Middle frontal gyrus (tissue), 1 donor: ENCODE measurements at regions not wholly inside any gene's neighbourhood (a gene's known extent, or its start where the extent isn't known, plus 50 kb on each side); places are given as distances from the start of the nearest gene placed in this dataset.
"Not testable (repeated sequence)": the region's sequence is repeated elsewhere in the genome, so short reads cannot be mapped to it uniquely, and the experiment has no call there.

Experiments used
- DNase-seq: peaks from one replicate; pipeline ENCODE4 v3.0.0-alpha.2; 2015; ENCODE audit warnings: low spot score; ENCODE audit errors: extremely low spot score

DNA sequence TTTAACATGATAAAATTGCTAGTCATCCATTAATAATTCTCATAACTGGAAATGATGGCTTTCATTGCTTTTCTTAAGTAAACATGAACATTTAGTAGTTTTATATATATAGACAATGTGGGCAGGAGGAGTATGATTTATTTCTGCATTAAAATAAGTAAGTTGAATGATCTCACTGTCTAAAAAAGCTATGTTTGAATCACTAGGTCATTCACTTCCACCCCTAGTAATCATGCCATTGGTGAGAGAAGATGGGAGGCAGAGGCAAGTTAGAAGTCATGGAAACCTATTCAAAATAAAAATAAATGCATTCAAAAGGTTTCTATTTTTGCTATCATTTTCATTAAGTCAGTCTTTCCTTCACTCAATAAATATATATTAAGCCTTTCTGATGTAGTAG, 226.4 kb downstream of the DUSP10 start:
- no peak for DNase-seq

DNA sequence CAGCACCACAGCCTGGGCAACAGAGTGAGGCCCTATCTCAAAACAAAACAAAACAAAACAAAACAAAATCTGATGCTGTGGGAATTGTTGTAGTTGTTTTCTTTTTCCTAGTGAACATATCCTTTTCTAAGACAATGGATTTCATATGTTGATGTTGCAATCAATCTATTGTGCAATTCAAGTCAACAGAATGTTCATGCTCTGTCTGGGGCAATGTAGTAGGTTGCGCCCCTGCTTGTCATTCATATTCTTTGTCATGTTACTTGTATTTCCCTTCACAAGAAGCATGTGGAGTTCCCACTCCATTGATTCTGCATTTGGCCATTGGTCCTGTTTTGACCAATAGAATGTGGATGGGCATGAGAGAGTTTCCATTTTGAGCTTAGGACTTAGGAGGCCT, 223.9 kb downstream of the DUSP10 start:
- no peak for DNase-seq

DNA sequence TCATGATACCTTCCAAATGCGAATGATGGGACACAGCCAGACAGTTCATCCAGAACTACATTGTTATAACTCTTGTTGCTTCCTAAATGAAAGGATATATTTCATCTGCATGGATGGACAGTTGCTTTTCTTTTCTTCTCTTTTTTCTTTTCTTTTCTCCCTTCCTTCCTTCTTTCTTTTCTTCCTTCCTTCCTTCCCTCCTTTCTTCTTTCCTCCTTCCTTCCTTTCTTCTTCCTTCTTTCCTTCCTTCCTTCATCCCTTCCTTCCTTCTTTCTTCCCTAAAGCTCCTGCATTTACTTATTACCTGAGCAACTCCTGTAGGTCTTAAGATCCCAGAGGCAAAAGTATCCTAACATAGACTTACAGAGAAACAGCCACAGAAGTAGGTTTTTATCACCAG, 221.6 kb downstream of the DUSP10 start:
- no peak for DNase-seq

DNA sequence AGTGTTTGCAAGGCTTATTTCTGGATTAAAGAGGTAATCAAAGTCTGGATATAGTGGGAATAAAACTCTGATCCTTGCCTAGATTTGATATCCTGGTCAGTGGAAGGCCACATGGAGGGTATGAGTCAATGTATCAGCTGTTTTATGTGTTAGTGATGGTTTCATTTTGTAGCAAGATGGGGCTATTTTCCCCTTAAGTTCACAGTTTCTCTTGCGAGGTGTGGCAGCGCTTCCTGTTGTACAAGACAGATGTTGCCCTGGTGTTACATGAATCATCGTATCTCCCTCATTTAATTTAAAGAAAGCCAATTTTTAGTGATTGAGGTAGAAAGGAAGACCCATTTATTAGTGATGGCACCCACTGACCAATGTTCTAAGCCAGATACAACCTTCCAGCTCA, 220.2 kb downstream of the DUSP10 start:
- DNase-seq = no peak

DNA sequence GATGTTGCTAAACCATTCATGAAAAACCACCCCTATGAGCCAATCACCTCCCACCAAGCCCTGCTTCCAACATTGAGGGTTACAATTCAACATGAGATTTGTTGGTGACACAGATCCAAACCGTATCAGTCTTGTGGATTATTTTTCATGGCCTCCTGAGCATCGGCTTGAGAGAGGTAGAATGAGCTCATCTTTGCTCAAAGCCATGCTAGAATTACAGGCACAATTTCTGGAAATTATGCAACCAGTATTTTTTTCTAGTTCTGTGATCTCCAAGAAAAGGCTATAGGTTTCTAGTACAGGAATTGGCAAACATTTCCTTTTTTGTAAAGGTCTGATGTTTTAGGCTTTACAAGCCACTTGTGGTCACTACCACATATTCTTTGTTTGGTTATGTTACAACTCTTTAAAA, 219.4 kb downstream of the DUSP10 start:
- DNase-seq = no peak

DNA sequence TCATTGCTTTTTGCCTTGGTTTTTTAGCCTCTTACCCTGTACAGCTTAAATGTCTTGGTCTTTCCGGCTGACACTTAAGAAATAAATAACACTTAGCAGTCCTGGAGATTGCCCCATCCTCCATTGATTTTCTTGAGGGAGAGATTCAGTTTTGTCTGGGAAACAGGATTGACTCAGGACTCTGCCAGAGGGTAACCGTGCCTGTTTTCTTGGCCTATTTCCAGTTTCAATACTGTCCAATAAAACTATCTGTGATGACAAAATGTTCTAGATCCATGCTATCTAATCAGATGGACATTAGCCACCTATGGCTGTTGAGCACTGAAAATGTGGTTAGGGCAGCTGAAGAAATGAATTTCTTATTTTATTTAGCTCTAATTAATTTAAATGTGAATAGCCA, 216.1 kb downstream of the DUSP10 start:
- DNase-seq = no peak

DNA sequence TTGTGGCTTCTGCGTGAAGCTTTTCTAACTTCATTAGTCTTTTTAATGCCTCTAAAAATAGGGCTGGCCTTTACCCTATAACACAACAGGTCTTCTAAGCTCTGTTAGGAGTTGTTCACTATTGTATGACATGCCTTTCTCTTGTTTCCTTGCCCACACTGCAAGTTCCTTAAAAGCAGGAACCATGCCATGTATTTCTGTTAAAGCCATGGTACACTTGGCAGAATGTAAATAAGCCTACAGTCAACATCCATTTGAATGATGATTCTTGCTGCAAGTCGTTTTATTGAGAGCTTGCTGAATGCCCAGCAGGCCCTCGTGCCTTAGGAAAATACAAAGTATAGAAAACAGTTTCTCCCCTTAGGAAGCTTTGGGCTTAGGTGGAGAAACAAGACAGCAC, 214.6 kb downstream of the DUSP10 start:
- DNase-seq = no peak

DNA sequence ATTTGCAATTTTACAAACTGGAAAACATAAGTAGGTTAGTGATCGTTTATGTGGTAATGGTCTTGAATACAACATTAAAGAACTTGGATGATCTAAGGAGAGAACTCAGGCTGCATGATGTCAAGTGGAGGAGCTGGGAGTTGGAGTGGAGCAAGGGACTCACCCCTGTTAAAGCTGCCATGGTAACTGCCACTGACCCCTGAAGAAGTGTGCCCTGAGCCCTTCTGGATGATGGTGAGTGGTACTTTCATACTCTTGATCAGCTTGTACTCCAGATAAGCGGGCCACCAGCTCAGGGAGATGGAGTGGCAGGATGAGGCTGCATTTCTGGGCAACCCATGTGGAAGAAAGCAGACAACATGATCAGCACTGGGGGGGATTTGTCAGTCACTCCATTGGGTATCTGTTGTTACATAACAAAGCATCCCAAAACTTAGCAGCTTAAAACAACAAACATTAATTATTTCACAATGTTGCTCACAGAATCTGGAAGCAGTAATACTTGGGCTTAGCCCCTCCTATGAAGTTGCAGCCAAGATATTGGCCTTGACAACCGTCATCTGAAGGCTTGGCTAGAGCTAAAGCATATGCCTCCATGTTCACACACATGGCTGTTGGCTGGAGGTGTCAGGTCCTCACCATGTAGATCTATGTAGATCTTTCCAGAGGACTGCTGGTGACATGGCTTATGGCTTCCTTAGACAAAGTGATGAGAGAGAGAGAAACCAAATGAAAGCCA, 213.8 kb downstream of the DUSP10 start:
- DNase-seq = no peak

DNA sequence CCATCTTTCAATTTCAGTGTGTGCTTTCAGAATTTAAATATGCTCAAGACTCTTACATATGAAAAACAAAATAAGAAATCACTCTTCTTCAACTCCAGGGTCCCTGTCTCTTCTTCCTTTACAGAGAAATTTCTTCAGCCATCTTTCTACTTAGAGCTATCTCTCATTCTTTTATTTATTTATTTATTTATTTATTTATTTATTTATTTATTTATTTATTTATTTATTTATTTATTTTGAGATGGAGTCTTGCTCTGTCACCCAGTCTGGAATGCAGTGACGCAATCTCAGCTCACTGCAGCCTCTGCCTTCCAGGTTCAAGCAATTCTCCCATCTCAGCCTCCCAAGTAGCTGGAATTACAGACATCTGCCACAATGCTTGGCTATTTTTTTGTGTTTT, 211.7 kb downstream of the DUSP10 start:
- DNase-seq = not testable (repeated sequence)

DNA sequence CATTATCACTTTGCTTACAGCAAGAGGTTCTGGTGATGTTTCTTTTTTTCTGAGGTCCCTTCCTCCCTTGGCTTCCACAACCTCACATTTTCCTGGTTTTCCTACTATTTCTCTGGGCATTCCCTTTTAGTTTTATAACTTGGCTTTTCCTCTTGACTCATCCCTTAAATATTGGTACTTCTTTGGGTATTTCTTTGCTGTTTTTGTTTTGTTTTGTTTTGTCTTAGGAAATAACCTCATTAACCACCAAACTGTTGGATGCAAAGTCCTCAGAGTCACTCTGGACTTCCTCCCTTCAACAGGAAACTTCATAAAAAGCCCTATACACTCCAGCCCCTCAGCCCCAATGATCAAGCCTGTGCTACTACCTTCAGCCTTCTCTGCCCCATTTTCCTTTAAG, 211.1 kb downstream of the DUSP10 start:
- no peak for DNase-seq

DNA sequence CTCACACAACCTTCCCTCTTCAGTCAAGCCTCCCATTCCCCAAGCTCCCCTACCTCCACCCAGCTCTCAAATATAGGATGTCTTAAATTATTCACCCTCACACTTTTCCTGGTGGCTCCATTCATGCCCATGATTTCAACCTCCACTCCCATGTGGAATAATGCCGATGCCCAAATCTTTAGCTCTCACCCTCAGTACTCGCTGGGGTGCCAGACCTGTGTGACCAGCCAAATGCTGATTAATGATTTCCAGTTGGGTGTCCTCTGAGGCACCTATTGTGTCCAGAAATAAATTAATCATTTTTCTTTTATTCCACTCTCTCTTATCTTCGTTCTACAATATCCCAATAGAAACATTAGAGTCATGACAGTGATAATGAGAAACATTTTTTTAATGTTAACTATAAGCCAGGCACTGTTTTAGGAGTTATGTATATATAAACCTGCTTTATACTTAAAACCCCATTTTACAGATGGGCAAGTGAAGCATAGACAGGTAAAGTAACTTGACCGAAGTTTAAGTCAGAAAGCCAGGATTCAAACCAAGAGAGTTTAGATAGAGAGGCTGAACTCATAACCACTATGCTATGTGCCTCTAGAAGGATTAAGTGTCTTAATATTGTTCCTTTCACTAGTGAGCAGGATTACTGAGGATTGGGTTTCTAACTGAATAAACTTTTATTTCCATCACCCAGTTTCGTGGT, 209.7 kb downstream of the DUSP10 start:
- no peak for DNase-seq

DNA sequence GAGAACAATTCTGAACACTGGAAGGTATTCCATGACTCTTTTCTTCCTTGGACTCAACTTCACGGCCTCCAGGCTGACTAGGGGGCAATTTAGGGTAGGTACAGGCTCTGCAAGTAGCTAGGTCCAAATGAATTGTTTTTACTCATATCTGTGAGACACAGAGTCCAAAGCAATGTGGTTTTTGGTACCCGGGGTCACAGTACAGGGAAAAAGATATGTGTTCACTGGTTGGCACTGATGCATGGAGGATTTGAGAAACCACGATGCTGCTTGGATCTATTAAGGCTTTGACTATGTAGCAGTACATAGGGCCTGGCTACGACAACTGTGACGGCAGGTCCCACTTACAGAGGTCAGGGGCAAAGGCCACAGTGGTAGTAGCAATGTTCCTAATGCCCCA, 200.6 kb downstream of the DUSP10 start:
- no peak for DNase-seq

DNA sequence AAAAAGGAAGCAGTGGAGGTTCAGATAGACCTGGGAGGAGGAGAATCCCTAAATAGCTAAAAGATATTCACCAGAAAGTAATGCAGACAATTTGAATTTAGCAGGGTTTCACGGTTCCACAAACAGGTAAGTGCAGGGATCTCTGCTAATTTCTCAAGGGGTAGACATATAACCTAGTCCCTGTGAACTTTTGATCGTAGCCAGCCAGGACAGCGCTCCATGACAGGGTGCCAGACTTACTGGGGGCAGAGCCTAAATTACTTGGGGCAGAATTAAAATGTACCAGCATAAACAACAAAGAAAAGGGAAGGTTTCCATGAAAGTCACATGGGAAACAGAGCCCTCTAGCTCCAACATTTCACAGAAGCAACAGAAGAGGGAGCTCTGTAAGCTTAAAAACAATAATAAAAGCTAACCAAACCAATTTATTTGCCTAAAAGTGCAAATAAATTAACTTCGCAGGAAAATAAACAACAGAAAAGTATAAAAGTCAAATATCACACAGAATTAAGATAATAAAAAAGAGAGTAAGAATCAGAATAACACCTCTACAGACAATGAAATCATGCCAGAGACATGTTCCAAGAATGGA, 198.3 kb downstream of the DUSP10 start:
- DNase-seq = no peak

DNA sequence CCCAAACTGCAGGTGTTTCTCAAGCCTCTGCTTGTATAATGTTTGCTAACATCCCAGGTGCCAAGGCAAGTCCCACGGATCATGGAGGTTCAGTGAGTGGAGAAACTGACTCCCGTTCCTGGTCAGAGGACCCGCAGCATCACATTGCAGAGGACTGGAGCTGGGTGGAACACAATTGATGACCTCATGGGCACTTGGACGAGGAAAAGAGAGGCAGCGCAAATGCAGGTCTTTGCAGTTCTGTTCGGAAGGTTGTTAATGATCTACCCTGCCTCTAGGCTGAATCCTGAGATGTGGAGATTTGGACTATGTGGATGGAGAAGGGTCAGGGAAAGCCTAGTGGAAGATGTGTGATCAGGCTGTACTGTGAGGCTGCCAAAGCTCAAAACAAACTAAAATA, 192.9 kb downstream of the DUSP10 start:
- DNase-seq = no peak

DNA sequence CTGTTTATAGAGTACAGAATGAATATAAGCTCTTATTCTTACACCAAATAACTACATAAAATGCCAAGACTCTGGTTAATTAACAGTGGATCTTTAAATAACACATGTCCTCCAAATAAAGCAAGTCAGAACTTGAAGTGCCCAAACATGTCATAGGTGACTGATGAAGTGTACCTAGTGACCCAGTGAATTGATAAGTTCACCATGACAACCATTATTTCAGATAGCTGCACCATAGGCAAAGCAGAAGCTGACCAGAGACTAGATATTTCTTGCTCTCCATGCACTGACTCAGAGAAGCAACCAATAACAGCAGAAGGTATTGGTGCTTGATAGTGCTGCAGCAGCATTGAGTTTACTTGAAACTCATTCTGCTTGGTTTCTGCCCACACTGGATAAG, 192.1 kb downstream of the DUSP10 start:
- no peak for DNase-seq

DNA sequence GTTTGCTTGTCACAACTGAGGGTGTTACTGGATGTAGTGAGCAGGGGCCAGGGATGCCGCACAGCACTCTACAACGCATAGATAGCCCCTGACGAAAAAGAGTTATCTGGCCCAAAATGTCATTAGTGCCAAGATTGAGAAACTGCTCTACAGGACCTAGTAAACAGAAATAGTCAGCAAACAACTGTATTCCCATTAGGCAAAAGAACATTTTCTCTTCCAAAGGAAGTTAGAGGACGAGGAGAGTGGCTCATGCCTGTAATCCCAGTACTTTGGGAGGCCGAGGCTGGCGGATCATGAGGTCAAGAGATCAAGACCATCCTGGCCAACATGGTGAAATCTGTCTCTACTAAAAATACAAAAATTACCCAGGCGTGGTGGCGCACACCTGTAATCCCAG, 189.1 kb downstream of the DUSP10 start:
- DNase-seq = not testable (repeated sequence)

DNA sequence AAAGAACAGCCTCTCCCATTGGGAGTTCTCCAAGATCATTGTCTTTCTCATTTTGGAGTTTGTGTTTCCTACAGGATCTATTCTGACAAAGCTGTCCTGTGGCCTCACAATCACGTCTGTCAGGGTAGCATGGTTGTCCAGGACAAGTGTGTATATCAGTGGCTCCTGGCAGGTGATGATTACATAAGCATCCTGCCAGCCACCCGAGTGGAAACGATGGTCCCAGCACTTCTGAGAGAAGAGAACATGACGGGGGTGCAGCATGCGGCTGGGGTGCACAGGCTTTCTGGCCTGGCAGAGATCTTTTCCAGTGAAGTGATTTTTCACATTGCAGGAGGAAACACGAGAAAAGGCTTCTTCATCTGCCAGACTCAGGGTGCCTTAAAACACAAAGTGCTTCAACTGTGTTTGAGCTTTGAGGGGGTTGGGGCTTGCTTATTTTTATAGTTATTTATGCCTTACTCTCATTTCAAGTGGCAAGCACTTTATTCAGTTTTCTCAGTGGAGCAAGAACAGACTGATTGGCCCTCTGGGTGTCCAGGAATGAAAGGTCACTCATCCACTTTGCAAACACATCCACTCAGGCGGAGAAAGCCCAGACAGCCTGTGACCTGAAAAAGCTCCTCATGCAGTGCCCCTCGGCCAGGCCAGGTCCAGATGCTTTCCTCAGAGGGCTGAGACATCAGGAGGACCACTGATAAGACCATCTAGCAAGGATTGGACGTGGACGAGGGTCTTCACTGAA, 186.0 kb downstream of the DUSP10 start:
- no peak for DNase-seq

DNA sequence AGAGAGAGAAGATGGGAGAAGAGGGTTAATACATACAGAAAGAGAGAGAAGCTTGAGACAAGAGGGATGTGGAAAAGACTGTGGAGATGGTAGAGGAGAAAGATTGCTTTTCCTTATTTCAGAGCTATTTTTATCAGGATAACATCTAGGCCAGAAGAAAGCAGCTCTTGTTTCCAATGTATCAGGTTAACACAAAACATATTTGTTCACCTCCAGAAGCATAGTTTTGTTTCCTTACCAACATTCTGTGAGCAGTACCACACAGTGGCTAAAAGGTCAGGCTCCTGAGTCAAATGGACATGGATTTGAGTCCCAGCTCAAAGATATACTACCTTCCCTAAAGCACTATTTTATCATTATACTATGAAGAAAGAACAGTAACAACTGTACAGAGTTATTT, 185.5 kb downstream of the DUSP10 start:
- no peak for DNase-seq

DNA sequence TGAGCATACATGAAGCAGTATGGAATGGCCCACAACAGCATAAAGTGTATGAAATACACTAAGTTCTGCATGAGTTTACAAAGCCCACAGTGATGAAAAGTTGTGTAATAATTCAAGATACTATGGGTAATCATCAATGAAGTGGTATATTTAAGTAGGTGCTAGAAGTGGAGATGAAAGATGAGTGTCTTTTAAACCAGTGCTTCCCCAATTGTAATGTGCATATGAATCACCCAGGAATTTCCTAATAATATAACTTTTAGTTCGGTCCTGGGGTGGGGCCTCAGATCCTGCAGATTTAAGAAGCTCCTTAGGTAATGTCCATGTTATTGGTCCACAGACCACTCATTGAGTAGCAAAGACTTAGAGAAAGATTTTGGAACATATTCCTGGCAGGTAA, 184.9 kb downstream of the DUSP10 start:
- no peak for DNase-seq

DNA sequence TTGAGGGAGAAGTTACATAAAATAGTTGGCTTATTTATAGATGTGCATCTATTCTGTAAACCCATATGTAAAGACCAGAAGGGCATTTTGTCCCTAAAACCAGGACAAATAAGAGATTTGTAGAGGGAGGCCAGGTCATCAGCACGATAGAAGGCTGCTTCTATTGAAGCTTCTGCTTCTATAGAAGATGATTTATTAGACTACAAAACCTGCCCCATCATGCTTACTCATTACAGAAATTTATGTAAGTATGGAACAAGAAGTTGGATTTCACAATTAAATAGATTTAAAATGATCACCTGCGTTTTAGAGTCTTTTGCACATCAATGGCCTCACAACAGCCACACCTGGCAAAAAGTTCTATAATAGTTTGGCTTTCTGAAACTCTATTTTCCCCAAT, 183.5 kb downstream of the DUSP10 start:
- no peak for DNase-seq

DNA sequence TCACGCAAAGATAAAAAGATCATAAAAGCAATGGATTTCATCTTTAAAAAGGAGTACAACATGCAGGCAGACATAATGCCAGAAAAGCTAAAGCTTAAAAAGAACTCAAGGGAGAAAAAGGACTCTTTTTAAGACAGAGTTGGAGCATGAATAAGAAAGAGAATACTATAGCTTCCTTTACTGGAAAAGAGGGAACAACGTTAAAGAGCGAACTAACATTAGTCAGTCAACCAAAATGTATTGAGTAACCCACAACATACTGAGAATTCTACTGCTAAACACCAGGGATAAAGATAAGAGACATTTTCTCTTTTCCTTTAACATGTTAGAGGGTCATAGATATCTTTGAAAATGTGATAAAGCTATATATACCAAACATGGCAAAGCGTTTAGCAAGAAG, 182.0 kb downstream of the DUSP10 start:
- no peak for DNase-seq
